ENCODE measurements at regions not wholly inside any gene's neighbourhood (a gene's known extent, or its start where the extent isn't known, plus 50 kb on each side); places are given as distances from the start of the nearest gene placed in this dataset.

- no peaks in the 10 kb centered on the region for H3K36me3 Mint-ChIP-seq (ENCODE audit: low read depth)
- DNase-seq = no peak
- H3K9me3 ChIP-seq (ENCODE audit: control insufficient read depth, low read length) = no peaks in the 10 kb centered on the region
- H3K36me3 ChIP-seq (ENCODE audit: control insufficient read depth, insufficient read depth, low read length) = no peaks in the 10 kb centered on the region
- peaks cover 14% of the 10 kb centered on the region for H3K4me1 Mint-ChIP-seq
- H3K9ac ChIP-seq (ENCODE audit: extremely low read depth, low read length, poor library complexity, severe bottlenecking) = no peak overlapping the region
- H3K27ac Mint-ChIP-seq = no peak overlapping the region
- no peak overlapping the region for H3K27ac ChIP-seq (ENCODE audit: low read depth, low read length)
- H3K4me1 ChIP-seq (ENCODE audit: control insufficient read depth, insufficient read depth, low read length) = no peaks in the 10 kb centered on the region
- no peak overlapping the region for H3K4me3 Mint-ChIP-seq
- no peaks in the 10 kb centered on the region for H3K27me3 ChIP-seq (ENCODE audit: control insufficient read depth, insufficient read depth, low read length, poor library complexity, severe bottlenecking)
- H3K9me3 Mint-ChIP-seq = no peaks in the 10 kb centered on the region
- H3K4me3 ChIP-seq (ENCODE audit: low read length) = no peak overlapping the region
- no peaks in the 10 kb centered on the region for H3K27me3 Mint-ChIP-seq (ENCODE audit: insufficient read depth)
- no peak for TF ChIP-seq CTCF (conservative IDR thresholded peaks at IDR 0.05)
Observed at GRCh38 chr11:42074306-42074705, 614.9 kb upstream of the LRRC4C start.

- H3K4me3 Mint-ChIP-seq = no peak overlapping the region
- WGBS, 2 experiments (ENCODE audit: insufficient coverage in 1 of 2, insufficient read length in 1 of 2) = 86% methylated on average over 1 of the region's 1 CpG; no CpG with 5 or more reads in 1 of the 2 experiments
- Histone ChIP-seq H3K9me3 (ENCODE audit: control insufficient read depth, low read length) (no peaks in the 10 kb centered on the region), H3K9ac (ENCODE audit: extremely low read depth, low read length, poor library complexity, severe bottlenecking) (no peak overlapping the region), H3K4me1 (ENCODE audit: control insufficient read depth, insufficient read depth, low read length) (no peaks in the 10 kb centered on the region), H3K4me3 (ENCODE audit: low read length) (no peak overlapping the region), H3K27me3 (ENCODE audit: control insufficient read depth, insufficient read depth, low read length, poor library complexity, severe bottlenecking) (no peaks in the 10 kb centered on the region), H3K27ac (ENCODE audit: low read depth, low read length) (no peak overlapping the region), H3K36me3 (ENCODE audit: control insufficient read depth, insufficient read depth, low read length) (no peaks in the 10 kb centered on the region)
- H3K4me1 Mint-ChIP-seq = peaks cover 14% of the 10 kb centered on the region
- no peak for DNase-seq
- H3K27me3 Mint-ChIP-seq (ENCODE audit: insufficient read depth) = no peaks in the 10 kb centered on the region
- no peaks in the 10 kb centered on the region for H3K9me3 Mint-ChIP-seq
- no peak for TF ChIP-seq CTCF (conservative IDR thresholded peaks at IDR 0.05)
- no peaks in the 10 kb centered on the region for H3K36me3 Mint-ChIP-seq (ENCODE audit: low read depth)
- no peak overlapping the region for H3K27ac Mint-ChIP-seq
Observed at GRCh38 chr11:42075180-42075579, 615.7 kb upstream of the LRRC4C start.

GRCh38 chr11:42077794-42078193 lies 618.3 kb upstream of the LRRC4C start:
- Histone ChIP-seq H3K9me3 (ENCODE audit: control insufficient read depth, low read length) (no peaks in the 10 kb centered on the region), H3K36me3 (ENCODE audit: control insufficient read depth, insufficient read depth, low read length) (no peaks in the 10 kb centered on the region), H3K4me1 (ENCODE audit: control insufficient read depth, insufficient read depth, low read length) (peaks cover 6% of the 10 kb centered on the region), H3K27ac (ENCODE audit: low read depth, low read length) (no peak overlapping the region), H3K9ac (ENCODE audit: extremely low read depth, low read length, poor library complexity, severe bottlenecking) (no peak overlapping the region), H3K4me3 (ENCODE audit: low read length) (no peak overlapping the region), H3K27me3 (ENCODE audit: control insufficient read depth, insufficient read depth, low read length, poor library complexity, severe bottlenecking) (no peaks in the 10 kb centered on the region)
- H3K27ac Mint-ChIP-seq = no peak overlapping the region
- no peak for DNase-seq
- H3K4me1 Mint-ChIP-seq = peaks cover 15% of the 10 kb centered on the region
- no peaks in the 10 kb centered on the region for H3K9me3 Mint-ChIP-seq
- H3K27me3 Mint-ChIP-seq (ENCODE audit: insufficient read depth) = no peaks in the 10 kb centered on the region
- WGBS, 2 experiments (ENCODE audit: insufficient coverage in 1 of 2, insufficient read length in 1 of 2) = 88 to 95% methylated on average over 1 of the region's 1 CpG
- no peak for TF ChIP-seq CTCF (conservative IDR thresholded peaks at IDR 0.05)
- H3K4me3 Mint-ChIP-seq = no peak overlapping the region
- no peaks in the 10 kb centered on the region for H3K36me3 Mint-ChIP-seq (ENCODE audit: low read depth)
